GM12878 (cell line): ENCODE measurements at regions not wholly inside any gene's neighbourhood (a gene's known extent, or its start where the extent isn't known, plus 50 kb on each side); places are given as distances from the start of the nearest gene placed in this dataset.

Source experiments
- CBX5 ChIP-seq: sonication (generic); IDR thresholded peaks from 2 replicates; pipeline ENCODE4 v1.6.1; 2016; ENCODE audit warnings: low read depth, moderate library complexity, mild to moderate bottlenecking, inconsistent platforms
- CHD1 ChIP-seq: IDR thresholded peaks from 2 replicates; pipeline ENCODE4 v1.6.1; 2012; ENCODE audit warnings: low read depth, low read length, improper control_type of control experiment
- ETV6 ChIP-seq, 2 experiments: fragments of 450-650 bp in 1 of 2; IDR thresholded peaks in 1 of 2; conservative IDR thresholded peaks in 1 of 2; 2 replicates each; pipeline ENCODE4 v1.6.1; 2014; ENCODE audit warnings: antibody characterized with exemption in 1 of 2, borderline replicate concordance in 1 of 2, low read depth in 1 of 2, mild to moderate bottlenecking in 1 of 2, moderate library complexity in 1 of 2
- GABPA ChIP-seq: IDR thresholded peaks from 2 replicates; pipeline ENCODE4 v1.6.1; 2014; ENCODE audit warnings: antibody characterized with exemption, low read depth, mild to moderate bottlenecking, inconsistent platforms
- POLR2AphosphoS5 ChIP-seq: IDR thresholded peaks from 2 replicates; pipeline ENCODE4 v1.6.1; 2011; ENCODE audit warnings: mild to moderate bottlenecking, low read length, inconsistent platforms
- ZNF217 ChIP-seq: fragments of 450-650 bp; IDR thresholded peaks from 2 replicates; pipeline ENCODE4 v1.6.1; 2017; ENCODE audit warnings: antibody characterized with exemption, mild to moderate bottlenecking
- TF ChIP-seq, protein P1 (sequence below): IDR thresholded peaks from 2 replicates; pipeline ENCODE4 v1.6.1; 2011; ENCODE audit warnings: borderline replicate concordance, low read depth, mild to moderate bottlenecking, moderate library complexity, mixed read lengths, low read length; ENCODE audit not compliant: insufficient read depth; ENCODE audit errors: extremely low read length
- TF ChIP-seq, protein P2 (sequence below), 3 experiments: IDR thresholded peaks in 2 of 3; conservative IDR thresholded peaks in 1 of 3; 2 replicates each; pipeline ENCODE4 v1.5.1; 2011; ENCODE audit warnings: low read depth in 3 of 3, low read length in 3 of 3, mild to moderate bottlenecking in 3 of 3, control low read depth in 2 of 3, moderate library complexity in 2 of 3, inconsistent platforms in 1 of 3, mixed read lengths in 1 of 3; ENCODE audit not compliant: control insufficient read depth in 2 of 3, insufficient read depth in 1 of 3; ENCODE audit errors: extremely low read depth in 1 of 3

DNA sequence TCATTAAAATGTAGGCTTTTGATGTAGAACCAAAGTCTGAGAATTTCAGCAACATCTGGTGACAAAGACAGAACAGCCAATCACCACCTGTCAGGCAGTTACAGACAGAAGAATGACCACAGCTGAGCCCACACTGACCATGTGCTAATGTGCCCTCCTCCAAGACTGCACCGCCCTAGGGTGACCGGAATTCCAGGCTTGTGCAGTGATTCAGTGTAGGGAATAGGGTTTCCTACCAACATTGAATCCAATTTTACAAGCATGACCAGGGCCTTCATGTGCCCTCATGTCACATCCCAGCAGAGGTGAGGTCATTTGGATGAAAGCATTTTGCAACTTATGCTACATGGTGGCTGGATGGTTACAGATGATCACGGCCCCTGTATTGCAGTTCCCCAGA, 412.5 kb downstream of the SOX2 start:
- no peak for TF ChIP-seq ETV6 (conservative IDR thresholded peaks at IDR 0.05 in 1 of 2, IDR thresholded peaks at IDR 0.05 in 1 of 2; ENCODE audit: borderline replicate concordance in 1 of 2, low read depth in 1 of 2)
- TF ChIP-seq, protein P1, sequence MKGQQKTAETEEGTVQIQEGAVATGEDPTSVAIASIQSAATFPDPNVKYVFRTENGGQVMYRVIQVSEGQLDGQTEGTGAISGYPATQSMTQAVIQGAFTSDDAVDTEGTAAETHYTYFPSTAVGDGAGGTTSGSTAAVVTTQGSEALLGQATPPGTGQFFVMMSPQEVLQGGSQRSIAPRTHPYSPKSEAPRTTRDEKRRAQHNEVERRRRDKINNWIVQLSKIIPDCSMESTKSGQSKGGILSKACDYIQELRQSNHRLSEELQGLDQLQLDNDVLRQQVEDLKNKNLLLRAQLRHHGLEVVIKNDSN = no peak
- TF ChIP-seq ZNF217 = no peak
- TF ChIP-seq POLR2AphosphoS5 = no peak
- TF ChIP-seq GABPA = no peak
- no peak for TF ChIP-seq CBX5
- TF ChIP-seq, protein P2, sequence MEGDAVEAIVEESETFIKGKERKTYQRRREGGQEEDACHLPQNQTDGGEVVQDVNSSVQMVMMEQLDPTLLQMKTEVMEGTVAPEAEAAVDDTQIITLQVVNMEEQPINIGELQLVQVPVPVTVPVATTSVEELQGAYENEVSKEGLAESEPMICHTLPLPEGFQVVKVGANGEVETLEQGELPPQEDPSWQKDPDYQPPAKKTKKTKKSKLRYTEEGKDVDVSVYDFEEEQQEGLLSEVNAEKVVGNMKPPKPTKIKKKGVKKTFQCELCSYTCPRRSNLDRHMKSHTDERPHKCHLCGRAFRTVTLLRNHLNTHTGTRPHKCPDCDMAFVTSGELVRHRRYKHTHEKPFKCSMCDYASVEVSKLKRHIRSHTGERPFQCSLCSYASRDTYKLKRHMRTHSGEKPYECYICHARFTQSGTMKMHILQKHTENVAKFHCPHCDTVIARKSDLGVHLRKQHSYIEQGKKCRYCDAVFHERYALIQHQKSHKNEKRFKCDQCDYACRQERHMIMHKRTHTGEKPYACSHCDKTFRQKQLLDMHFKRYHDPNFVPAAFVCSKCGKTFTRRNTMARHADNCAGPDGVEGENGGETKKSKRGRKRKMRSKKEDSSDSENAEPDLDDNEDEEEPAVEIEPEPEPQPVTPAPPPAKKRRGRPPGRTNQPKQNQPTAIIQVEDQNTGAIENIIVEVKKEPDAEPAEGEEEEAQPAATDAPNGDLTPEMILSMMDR (IDR thresholded peaks at IDR 0.05 in 2 of 3, conservative IDR thresholded peaks at IDR 0.05 in 1 of 3; ENCODE audit: control insufficient read depth in 2 of 3, extremely low read depth in 1 of 3, insufficient read depth in 1 of 3, low read depth in 3 of 3, low read length in 3 of 3) = no peak
- TF ChIP-seq CHD1 = no peak
